ENCODE measurements at regions not wholly inside any gene's neighbourhood (a gene's known extent, or its start where the extent isn't known, plus 50 kb on each side); places are given as distances from the start of the nearest gene placed in this dataset.
"Not testable (repeated sequence)": the region's sequence is repeated elsewhere in the genome, so short reads cannot be mapped to it uniquely, and the experiment has no call there.

GRCh38 chr1:195701149-195701548 is 907.1 kb downstream of the KCNT2 start:
- Histone ChIP-seq H3K36me3 (ENCODE audit: control insufficient read depth in 3 of 3, insufficient read depth in 3 of 3, low read length in 3 of 3) (no peaks in the 10 kb centered on the region), H3K4me3 (ENCODE audit: low read length in 3 of 3) (no peak overlapping the region), H3K27me3 (ENCODE audit: control insufficient read depth in 3 of 3, insufficient read depth in 3 of 3, low read length in 3 of 3) (no peaks in the 10 kb centered on the region), H3K9me3 (ENCODE audit: control insufficient read depth in 3 of 3, low read length in 3 of 3) (no peaks in the 10 kb centered on the region), H3K4me1 (ENCODE audit: control insufficient read depth in 3 of 3, insufficient read depth in 3 of 3, low read length in 3 of 3) (no peaks in the 10 kb centered on the region), H3K27ac (ENCODE audit: low read depth, low read length) (no peak overlapping the region), H3K9ac (ENCODE audit: low read depth in 1 of 3, low read length in 3 of 3) (no peak overlapping the region)

- Histone ChIP-seq H3K9ac (ENCODE audit: low read depth in 1 of 3, low read length in 3 of 3) (no peak overlapping the region), H3K27me3 (ENCODE audit: control insufficient read depth in 3 of 3, insufficient read depth in 3 of 3, low read length in 3 of 3) (no peaks in the 10 kb centered on the region), H3K4me1 (ENCODE audit: control insufficient read depth in 3 of 3, insufficient read depth in 3 of 3, low read length in 3 of 3) (no peaks in the 10 kb centered on the region), H3K9me3 (ENCODE audit: control insufficient read depth in 3 of 3, low read length in 3 of 3) (no peaks in the 10 kb centered on the region), H3K4me3 (ENCODE audit: low read length in 3 of 3) (no peak overlapping the region), H3K36me3 (ENCODE audit: control insufficient read depth in 3 of 3, insufficient read depth in 3 of 3, low read length in 3 of 3) (no peaks in the 10 kb centered on the region), H3K27ac (ENCODE audit: low read depth, low read length) (no peak overlapping the region)
These were observed 911.1 kb downstream of the KCNT2 start for GRCh38 chr1:195697130-195697529.

GRCh38 chr1:195686764-195687163 is 921.5 kb downstream of the KCNT2 start:
- no peaks in the 10 kb centered on the region for H3K4me1 ChIP-seq (ENCODE audit: control insufficient read depth in 3 of 3, insufficient read depth in 3 of 3, low read length in 3 of 3)
- no peak overlapping the region for H3K4me3 ChIP-seq (ENCODE audit: low read length in 3 of 3)
- no peaks in the 10 kb centered on the region for H3K36me3 ChIP-seq (ENCODE audit: control insufficient read depth in 3 of 3, insufficient read depth in 3 of 3, low read length in 3 of 3)
- no peaks in the 10 kb centered on the region for H3K9me3 ChIP-seq (ENCODE audit: control insufficient read depth in 3 of 3, low read length in 3 of 3)
- no peaks in the 10 kb centered on the region for H3K27me3 ChIP-seq (ENCODE audit: control insufficient read depth in 3 of 3, insufficient read depth in 3 of 3, low read length in 3 of 3)
- no peak overlapping the region for H3K27ac ChIP-seq (ENCODE audit: low read depth, low read length)
- H3K9ac ChIP-seq (ENCODE audit: low read depth in 1 of 3, low read length in 3 of 3) = no peak overlapping the region

- no peaks in the 10 kb centered on the region for H3K9me3 ChIP-seq (ENCODE audit: control insufficient read depth in 3 of 3, low read length in 3 of 3)
These were observed 943.6 kb downstream of the KCNT2 start for GRCh38 chr1:195664628-195665027.

GRCh38 chr1:195663549-195664280 is 944.5 kb downstream of the KCNT2 start:
- Histone ChIP-seq H3K36me3 (ENCODE audit: control insufficient read depth in 3 of 3, insufficient read depth in 3 of 3, low read length in 3 of 3) (no peaks in the 10 kb centered on the region), H3K4me3 (ENCODE audit: low read length in 3 of 3) (no peak overlapping the region), H3K9ac (ENCODE audit: low read depth in 1 of 3, low read length in 3 of 3) (no peak overlapping the region), H3K27ac (ENCODE audit: low read depth, low read length) (no peak overlapping the region), H3K9me3 (ENCODE audit: control insufficient read depth in 3 of 3, low read length in 3 of 3) (no peaks in the 10 kb centered on the region), H3K27me3 (ENCODE audit: control insufficient read depth in 3 of 3, insufficient read depth in 3 of 3, low read length in 3 of 3) (no peaks in the 10 kb centered on the region), H3K4me1 (ENCODE audit: control insufficient read depth in 3 of 3, insufficient read depth in 3 of 3, low read length in 3 of 3) (no peaks in the 10 kb centered on the region)

More at GRCh38 chr1:195664628-195665027, 943.6 kb downstream of the KCNT2 start:
- Histone ChIP-seq H3K9ac (ENCODE audit: low read depth in 1 of 3, low read length in 3 of 3) (no peak overlapping the region), H3K36me3 (ENCODE audit: control insufficient read depth in 3 of 3, insufficient read depth in 3 of 3, low read length in 3 of 3) (no peaks in the 10 kb centered on the region), H3K4me3 (ENCODE audit: low read length in 3 of 3) (no peak overlapping the region), H3K27ac (ENCODE audit: low read depth, low read length) (no peak overlapping the region), H3K27me3 (ENCODE audit: control insufficient read depth in 3 of 3, insufficient read depth in 3 of 3, low read length in 3 of 3) (no peaks in the 10 kb centered on the region), H3K4me1 (ENCODE audit: control insufficient read depth in 3 of 3, insufficient read depth in 3 of 3, low read length in 3 of 3) (no peaks in the 10 kb centered on the region)

- Histone ChIP-seq H3K9ac (ENCODE audit: low read depth in 1 of 3, low read length in 3 of 3) (no peak overlapping the region), H3K27me3 (ENCODE audit: control insufficient read depth in 3 of 3, insufficient read depth in 3 of 3, low read length in 3 of 3) (no peaks in the 10 kb centered on the region), H3K4me3 (ENCODE audit: low read length in 3 of 3) (no peak overlapping the region), H3K9me3 (ENCODE audit: control insufficient read depth in 3 of 3, low read length in 3 of 3) (no peaks in the 10 kb centered on the region), H3K36me3 (ENCODE audit: control insufficient read depth in 3 of 3, insufficient read depth in 3 of 3, low read length in 3 of 3) (no peaks in the 10 kb centered on the region), H3K4me1 (ENCODE audit: control insufficient read depth in 3 of 3, insufficient read depth in 3 of 3, low read length in 3 of 3) (no peaks in the 10 kb centered on the region), H3K27ac (ENCODE audit: low read depth, low read length) (no peak overlapping the region)
These were observed 951.5 kb downstream of the KCNT2 start for GRCh38 chr1:195656780-195657179.

GRCh38 chr1:195648875-195649274 is 959.4 kb downstream of the KCNT2 start:
- H3K36me3 ChIP-seq (ENCODE audit: control insufficient read depth in 3 of 3, insufficient read depth in 3 of 3, low read length in 3 of 3); H3K27ac ChIP-seq (ENCODE audit: low read depth, low read length); H3K4me3 ChIP-seq (ENCODE audit: low read length in 3 of 3); H3K4me1 ChIP-seq (ENCODE audit: control insufficient read depth in 3 of 3, insufficient read depth in 3 of 3, low read length in 3 of 3); H3K27me3 ChIP-seq (ENCODE audit: control insufficient read depth in 3 of 3, insufficient read depth in 3 of 3, low read length in 3 of 3); H3K9me3 ChIP-seq (ENCODE audit: control insufficient read depth in 3 of 3, low read length in 3 of 3); H3K9ac ChIP-seq (ENCODE audit: low read depth in 1 of 3, low read length in 3 of 3): not testable (repeated sequence)

DNA sequence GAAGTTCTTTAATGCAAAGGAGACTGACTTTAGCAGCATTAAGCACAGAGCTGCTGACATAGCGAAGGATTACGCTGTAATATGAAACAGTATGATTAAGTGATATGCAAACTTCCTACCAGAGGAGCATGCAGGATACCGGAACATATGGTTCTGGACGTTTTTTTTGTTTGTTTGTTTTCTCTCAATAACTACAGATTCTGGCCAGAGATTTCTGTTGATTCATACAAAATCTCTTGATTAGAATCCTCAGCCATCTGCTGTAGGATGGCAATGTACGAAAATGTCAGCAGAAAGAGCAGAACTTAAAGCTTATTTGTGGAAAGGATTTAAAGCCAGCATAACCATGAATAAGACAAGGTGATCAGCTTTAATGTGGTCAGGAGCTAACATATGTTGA is 970.7 kb downstream of the KCNT2 start:
- no peaks in the 10 kb centered on the region for H3K4me1 ChIP-seq (ENCODE audit: control insufficient read depth in 3 of 3, insufficient read depth in 3 of 3, low read length in 3 of 3)
- H3K27ac ChIP-seq (ENCODE audit: low read depth, low read length) = no peak overlapping the region
- H3K9me3 ChIP-seq (ENCODE audit: control insufficient read depth in 3 of 3, low read length in 3 of 3) = no peaks in the 10 kb centered on the region
- no peak overlapping the region for H3K4me3 ChIP-seq (ENCODE audit: low read length in 3 of 3)
- no peak overlapping the region for H3K9ac ChIP-seq (ENCODE audit: low read depth in 1 of 3, low read length in 3 of 3)
- no peaks in the 10 kb centered on the region for H3K27me3 ChIP-seq (ENCODE audit: control insufficient read depth in 3 of 3, insufficient read depth in 3 of 3, low read length in 3 of 3)
- H3K36me3 ChIP-seq (ENCODE audit: control insufficient read depth in 3 of 3, insufficient read depth in 3 of 3, low read length in 3 of 3) = no peaks in the 10 kb centered on the region

GRCh38 chr1:195618287-195618686 is 990.0 kb downstream of the KCNT2 start:
- H3K4me3 ChIP-seq (ENCODE audit: low read length in 3 of 3) = no peak overlapping the region
- no peak overlapping the region for H3K9ac ChIP-seq (ENCODE audit: low read depth in 1 of 3, low read length in 3 of 3)

GRCh38 chr1:195617106-195617505 is 991.1 kb downstream of the KCNT2 start:
- H3K36me3 ChIP-seq (ENCODE audit: control insufficient read depth in 3 of 3, insufficient read depth in 3 of 3, low read length in 3 of 3) = no peaks in the 10 kb centered on the region
- H3K4me3 ChIP-seq (ENCODE audit: low read length in 3 of 3) = no peak overlapping the region
- no peaks in the 10 kb centered on the region for H3K27me3 ChIP-seq (ENCODE audit: control insufficient read depth in 3 of 3, insufficient read depth in 3 of 3, low read length in 3 of 3)
- no peaks in the 10 kb centered on the region for H3K4me1 ChIP-seq (ENCODE audit: control insufficient read depth in 3 of 3, insufficient read depth in 3 of 3, low read length in 3 of 3)
- H3K9ac ChIP-seq (ENCODE audit: low read depth in 1 of 3, low read length in 3 of 3) = no peak overlapping the region
- H3K9me3 ChIP-seq (ENCODE audit: control insufficient read depth in 3 of 3, low read length in 3 of 3) = peaks cover 0 to 3% (median 2%) of the 10 kb centered on the region in 3 donors
- no peak overlapping the region for H3K27ac ChIP-seq (ENCODE audit: low read depth, low read length)

More at GRCh38 chr1:195618287-195618686, 990.0 kb downstream of the KCNT2 start:
- Histone ChIP-seq H3K27me3 (ENCODE audit: control insufficient read depth in 3 of 3, insufficient read depth in 3 of 3, low read length in 3 of 3) (no peaks in the 10 kb centered on the region), H3K4me1 (ENCODE audit: control insufficient read depth in 3 of 3, insufficient read depth in 3 of 3, low read length in 3 of 3) (no peaks in the 10 kb centered on the region), H3K36me3 (ENCODE audit: control insufficient read depth in 3 of 3, insufficient read depth in 3 of 3, low read length in 3 of 3) (no peaks in the 10 kb centered on the region), H3K9me3 (ENCODE audit: control insufficient read depth in 3 of 3, low read length in 3 of 3) (peaks cover 0 to 3% (median 2%) of the 10 kb centered on the region in 3 donors), H3K27ac (ENCODE audit: low read depth, low read length) (no peak overlapping the region)
